ENCODE measurements at regions not wholly inside any gene's neighbourhood (a gene's known extent, or its start where the extent isn't known, plus 50 kb on each side); places are given as distances from the start of the nearest gene placed in this dataset.

DNA sequence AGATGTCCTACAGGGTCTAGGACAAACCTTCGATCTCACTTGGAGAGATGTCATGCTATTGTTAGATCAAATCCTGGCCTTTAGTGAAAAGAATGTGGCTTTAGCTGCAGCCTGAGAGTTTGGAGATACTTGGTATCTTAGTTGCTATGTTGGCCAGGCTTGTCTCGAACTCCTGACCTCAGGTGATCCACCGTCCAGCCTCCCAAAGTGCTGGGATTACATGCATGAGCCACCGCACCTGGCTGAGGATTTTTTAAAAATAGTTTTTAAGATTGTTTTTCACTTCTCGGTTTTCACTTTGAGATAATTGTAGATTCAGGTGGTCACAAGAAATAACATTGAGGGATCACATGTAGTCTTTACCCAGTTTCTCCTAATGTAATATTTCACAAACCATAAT, 738.3 kb upstream of the POM121L12 start:
- TF ChIP-seq SUZ12 (IDR thresholded peaks at IDR 0.05): no peak
- TF ChIP-seq FOXM1 (IDR thresholded peaks at IDR 0.05; ENCODE audit: borderline replicate concordance): no peak
- TF ChIP-seq TARDBP (IDR thresholded peaks at IDR 0.05): no peak
- TF ChIP-seq ARNT (IDR thresholded peaks at IDR 0.05): no peak
- no peak for TF ChIP-seq SP1 (IDR thresholded peaks at IDR 0.05)
- TF ChIP-seq ZNF384 (IDR thresholded peaks at IDR 0.05): no peak
- TF ChIP-seq BHLHE40 (IDR thresholded peaks at IDR 0.05; ENCODE audit: borderline replicate concordance): no peak
- no peak for TF ChIP-seq FOXK2 (IDR thresholded peaks at IDR 0.05)
- TF ChIP-seq L3MBTL2 (conservative IDR thresholded peaks at IDR 0.05): no peak

Measured in HEK293T (cell line).